HepG2 (cell line): ENCODE measurements at regions not wholly inside any gene's neighbourhood (a gene's known extent, or its start where the extent isn't known, plus 50 kb on each side); places are given as distances from the start of the nearest gene placed in this dataset.

Experiments used
- ARNTL ChIP-seq: sonication (generic); formaldehyde crosslinking; IDR thresholded peaks from 2 replicates; pipeline ENCODE4 v1.4.0; 2020; ENCODE audit warnings: mild to moderate bottlenecking, missing genetic modification reagents
- ELF4 ChIP-seq: sonication (generic); formaldehyde crosslinking; IDR thresholded peaks from 2 replicates; pipeline ENCODE4 v1.5.0; 2020; ENCODE audit warnings: missing genetic modification reagents, mild to moderate bottlenecking, moderate library complexity, borderline replicate concordance
- FOXA3 ChIP-seq: IDR thresholded peaks from 2 replicates; pipeline ENCODE4 v1.6.1; 2016; ENCODE audit warnings: missing genetic modification reagents, missing compliant biosample characterization
- GATAD2A ChIP-seq: IDR thresholded peaks from 2 replicates; pipeline ENCODE4 v1.6.1; 2016
- HINFP ChIP-seq: sonication (generic); formaldehyde crosslinking; IDR thresholded peaks from 2 replicates; pipeline ENCODE4 v1.4.0; 2020; ENCODE audit warnings: low read depth, mild to moderate bottlenecking, missing genetic modification reagents
- HOXA3 ChIP-seq: sonication (generic); formaldehyde crosslinking; IDR thresholded peaks from 2 replicates; pipeline ENCODE4 v1.5.0; 2020; ENCODE audit warnings: missing genetic modification reagents
- SRSF1 ChIP-seq: fragments of 200-400 bp; formaldehyde crosslinking; optimal IDR thresholded peaks from 2 replicates; pipeline ENCODE3; 2017; ENCODE audit warnings: mild to moderate bottlenecking, low read depth, low read length, moderate library complexity
- STAT6 ChIP-seq: sonication (generic); formaldehyde crosslinking; IDR thresholded peaks from 2 replicates; pipeline ENCODE4 v1.4.0; 2020; ENCODE audit warnings: missing genetic modification reagents, mild to moderate bottlenecking, borderline replicate concordance
- ZFP37 ChIP-seq: sonication (generic); formaldehyde crosslinking; IDR thresholded peaks from 2 replicates; pipeline ENCODE4 v1.4.0; 2020; ENCODE audit warnings: missing genetic modification reagents, borderline replicate concordance
- ZFP90 ChIP-seq: sonication (generic); formaldehyde crosslinking; IDR thresholded peaks from 2 replicates; pipeline ENCODE4 v1.8.0; 2022; ENCODE audit warnings: missing genetic modification reagents, mild to moderate bottlenecking, inconsistent platforms, borderline replicate concordance
- ZFP91 ChIP-seq: sonication (generic); formaldehyde crosslinking; IDR thresholded peaks from 2 replicates; pipeline ENCODE4 v1.9.0; 2022; ENCODE audit warnings: missing genetic modification reagents, mild to moderate bottlenecking, borderline replicate concordance
- ZFX ChIP-seq: sonication (generic); formaldehyde crosslinking; IDR thresholded peaks from 2 replicates; pipeline ENCODE4 v1.4.0; 2020; ENCODE audit warnings: mild to moderate bottlenecking, low read depth, missing genetic modification reagents, moderate library complexity
- ZNF501 ChIP-seq: sonication (generic); formaldehyde crosslinking; IDR thresholded peaks from 2 replicates; pipeline ENCODE4 v1.5.1; 2020; ENCODE audit warnings: mild to moderate bottlenecking, moderate library complexity, missing genetic modification reagents
- ZNF558 ChIP-seq: sonication (generic); formaldehyde crosslinking; IDR thresholded peaks from 2 replicates; pipeline ENCODE4 v1.9.0; 2022; ENCODE audit warnings: mild to moderate bottlenecking, missing genetic modification reagents, borderline replicate concordance
- TF ChIP-seq, protein P1 (sequence below): IDR thresholded peaks from 2 replicates; pipeline ENCODE4 v1.6.1; 2016; ENCODE audit warnings: low read depth
- TF ChIP-seq, protein P2 (sequence below), 2 experiments: sonication (generic) in 1 of 2; formaldehyde crosslinking in 1 of 2; IDR thresholded peaks; 2 replicates each; pipeline versions ENCODE4 v1.4.0 to v1.6.1; 2018 to 2020; ENCODE audit warnings: missing genetic modification reagents in 2 of 2, borderline replicate concordance in 1 of 2, low read depth in 1 of 2, mild to moderate bottlenecking in 1 of 2, missing biosample characterization in 1 of 2
- TF ChIP-seq, protein P3 (sequence below): sonication (generic); formaldehyde crosslinking; IDR thresholded peaks from 2 replicates; pipeline ENCODE4 v1.4.0; 2020; ENCODE audit warnings: mild to moderate bottlenecking, missing genetic modification reagents
- TF ChIP-seq, protein P4 (sequence below): IDR thresholded peaks from 2 replicates; pipeline ENCODE4 v1.6.1; 2016; ENCODE audit warnings: mild to moderate bottlenecking

DNA sequence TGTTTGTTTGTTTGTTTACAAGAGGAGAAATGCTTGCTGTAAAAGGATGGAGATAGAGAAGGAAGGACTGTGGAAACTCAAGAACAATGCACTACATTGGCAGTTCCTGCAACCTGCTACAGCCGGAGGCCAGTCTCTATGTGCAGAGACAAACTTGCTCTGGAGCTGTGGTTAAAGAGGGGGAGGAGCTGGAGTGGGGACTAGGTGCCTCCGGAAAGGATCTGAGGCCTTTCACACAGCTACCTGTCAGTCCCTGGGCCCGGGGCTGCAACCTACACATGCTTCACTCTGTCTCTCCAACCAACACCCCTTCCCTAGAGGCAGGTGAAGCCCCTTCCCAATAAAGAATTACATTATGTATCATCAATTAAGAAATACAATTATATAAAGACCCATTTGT, 1234.0 kb upstream of the ZEB2 start (continued):
- TF ChIP-seq STAT6 (CRISPR knock-in tag) (0 out of 2 replicates have a peak, but pooled peaks have one; percentile 45), ZFP90 (CRISPR knock-in tag) (peak; percentile 53; the same call in 1 of the 2 replicates), HINFP (no peak), GATAD2A (CRISPR knock-in tag) (peak; percentile 78), SRSF1 (no peak), ZNF501 (CRISPR knock-in tag) (no peak), ZFP37 (no peak), HOXA3 (CRISPR knock-in tag) (peak; percentile 31; the same call in 1 of the 2 replicates), FOXA3 (CRISPR knock-in tag) (no peak; the same call in 1 of the 2 replicates), ARNTL (CRISPR knock-in tag) (no peak), ELF4 (CRISPR knock-in tag) (no peak), ZFX (CRISPR knock-in tag) (peak; percentile 58), ZFP91 (0 out of 2 replicates have a peak, but pooled peaks have one; percentile 46), ZNF558 (CRISPR knock-in tag) (no peak)
- TF ChIP-seq, protein P1, sequence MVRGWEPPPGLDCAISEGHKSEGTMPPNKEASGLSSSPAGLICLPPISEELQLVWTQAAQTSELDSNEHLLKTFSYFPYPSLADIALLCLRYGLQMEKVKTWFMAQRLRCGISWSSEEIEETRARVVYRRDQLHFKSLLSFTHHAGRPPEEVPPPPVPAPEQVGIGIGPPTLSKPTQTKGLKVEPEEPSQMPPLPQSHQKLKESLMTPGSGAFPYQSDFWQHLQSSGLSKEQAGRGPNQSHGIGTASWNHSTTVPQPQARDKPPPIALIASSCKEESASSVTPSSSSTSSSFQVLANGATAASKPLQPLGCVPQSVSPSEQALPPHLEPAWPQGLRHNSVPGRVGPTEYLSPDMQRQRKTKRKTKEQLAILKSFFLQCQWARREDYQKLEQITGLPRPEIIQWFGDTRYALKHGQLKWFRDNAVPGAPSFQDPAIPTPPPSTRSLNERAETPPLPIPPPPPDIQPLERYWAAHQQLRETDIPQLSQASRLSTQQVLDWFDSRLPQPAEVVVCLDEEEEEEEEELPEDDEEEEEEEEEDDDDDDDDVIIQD (CRISPR knock-in tag) = peak; percentile 77; the same call in 1 of the 2 replicates
- TF ChIP-seq, protein P2, sequence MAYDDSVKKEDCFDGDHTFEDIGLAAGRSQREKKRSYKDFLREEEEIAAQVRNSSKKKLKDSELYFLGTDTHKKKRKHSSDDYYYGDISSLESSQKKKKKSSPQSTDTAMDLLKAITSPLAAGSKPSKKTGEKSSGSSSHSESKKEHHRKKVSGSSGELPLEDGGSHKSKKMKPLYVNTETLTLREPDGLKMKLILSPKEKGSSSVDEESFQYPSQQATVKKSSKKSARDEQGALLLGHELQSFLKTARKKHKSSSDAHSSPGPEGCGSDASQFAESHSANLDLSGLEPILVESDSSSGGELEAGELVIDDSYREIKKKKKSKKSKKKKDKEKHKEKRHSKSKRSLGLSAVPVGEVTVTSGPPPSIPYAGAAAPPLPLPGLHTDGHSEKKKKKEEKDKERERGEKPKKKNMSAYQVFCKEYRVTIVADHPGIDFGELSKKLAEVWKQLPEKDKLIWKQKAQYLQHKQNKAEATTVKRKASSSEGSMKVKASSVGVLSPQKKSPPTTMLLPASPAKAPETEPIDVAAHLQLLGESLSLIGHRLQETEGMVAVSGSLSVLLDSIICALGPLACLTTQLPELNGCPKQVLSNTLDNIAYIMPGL (CRISPR knock-in tag; IDR thresholded peaks at IDR 0.05; ENCODE audit: borderline replicate concordance in 1 of 2, low read depth in 1 of 2) = no peak
- TF ChIP-seq, protein P3, sequence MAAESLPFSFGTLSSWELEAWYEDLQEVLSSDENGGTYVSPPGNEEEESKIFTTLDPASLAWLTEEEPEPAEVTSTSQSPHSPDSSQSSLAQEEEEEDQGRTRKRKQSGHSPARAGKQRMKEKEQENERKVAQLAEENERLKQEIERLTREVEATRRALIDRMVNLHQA (CRISPR knock-in tag) = no peak
- TF ChIP-seq, protein P4, sequence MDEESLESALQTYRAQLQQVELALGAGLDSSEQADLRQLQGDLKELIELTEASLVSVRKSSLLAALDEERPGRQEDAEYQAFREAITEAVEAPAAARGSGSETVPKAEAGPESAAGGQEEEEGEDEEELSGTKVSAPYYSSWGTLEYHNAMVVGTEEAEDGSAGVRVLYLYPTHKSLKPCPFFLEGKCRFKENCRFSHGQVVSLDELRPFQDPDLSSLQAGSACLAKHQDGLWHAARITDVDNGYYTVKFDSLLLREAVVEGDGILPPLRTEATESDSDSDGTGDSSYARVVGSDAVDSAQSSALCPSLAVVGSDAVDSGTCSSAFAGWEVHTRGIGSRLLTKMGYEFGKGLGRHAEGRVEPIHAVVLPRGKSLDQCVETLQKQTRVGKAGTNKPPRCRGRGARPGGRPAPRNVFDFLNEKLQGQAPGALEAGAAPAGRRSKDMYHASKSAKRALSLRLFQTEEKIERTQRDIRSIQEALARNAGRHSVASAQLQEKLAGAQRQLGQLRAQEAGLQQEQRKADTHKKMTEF (CRISPR knock-in tag) = peak; percentile 61
